Peyer's patch (tissue), 4 donors: ENCODE measurements at regions not wholly inside any gene's neighbourhood (a gene's known extent, or its start where the extent isn't known, plus 50 kb on each side); places are given as distances from the start of the nearest gene placed in this dataset.

Experiments used
- POLR2A ChIP-seq, 2 donors: fragments of 450-650 bp; IDR thresholded peaks; one replicate each; pipeline ENCODE4 v1.5.1; 2017; ENCODE audit warnings: antibody characterized with exemption in 2 of 2, mild to moderate bottlenecking in 2 of 2, moderate library complexity in 2 of 2
- TF ChIP-seq, protein P1 (sequence below), 6 experiments: fragments of 450-650 bp in 4 of 6; fragments of 200-600 bp in 2 of 6; sonication (generic) in 1 of 6; IDR thresholded peaks; one replicate each; pipeline ENCODE4 v1.5.1; 2017 to 2019; ENCODE audit warnings: antibody characterized with exemption in 6 of 6, mild to moderate bottlenecking in 3 of 6, moderate library complexity in 1 of 6

DNA sequence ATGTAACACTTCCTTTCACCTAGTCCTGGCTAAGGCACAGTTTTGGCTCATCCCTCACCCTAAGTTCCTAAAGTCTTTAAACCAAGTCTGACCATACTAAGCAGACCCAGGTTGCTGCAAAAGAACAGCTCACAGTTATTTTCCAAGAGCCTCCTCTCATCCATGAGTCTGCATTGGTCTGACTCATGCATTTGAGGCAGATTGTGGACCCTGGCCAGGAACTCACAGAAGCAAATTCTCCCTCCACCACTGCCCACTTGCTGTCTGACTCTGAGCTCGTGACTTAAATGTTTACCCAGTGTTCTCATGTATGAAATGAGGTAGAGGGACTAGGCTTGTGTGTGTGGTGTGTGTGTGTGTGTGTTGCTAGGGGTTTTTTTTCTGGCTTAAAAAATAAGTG lies 1272.8 kb downstream of the TYW1 start:
- TF ChIP-seq, protein P1, sequence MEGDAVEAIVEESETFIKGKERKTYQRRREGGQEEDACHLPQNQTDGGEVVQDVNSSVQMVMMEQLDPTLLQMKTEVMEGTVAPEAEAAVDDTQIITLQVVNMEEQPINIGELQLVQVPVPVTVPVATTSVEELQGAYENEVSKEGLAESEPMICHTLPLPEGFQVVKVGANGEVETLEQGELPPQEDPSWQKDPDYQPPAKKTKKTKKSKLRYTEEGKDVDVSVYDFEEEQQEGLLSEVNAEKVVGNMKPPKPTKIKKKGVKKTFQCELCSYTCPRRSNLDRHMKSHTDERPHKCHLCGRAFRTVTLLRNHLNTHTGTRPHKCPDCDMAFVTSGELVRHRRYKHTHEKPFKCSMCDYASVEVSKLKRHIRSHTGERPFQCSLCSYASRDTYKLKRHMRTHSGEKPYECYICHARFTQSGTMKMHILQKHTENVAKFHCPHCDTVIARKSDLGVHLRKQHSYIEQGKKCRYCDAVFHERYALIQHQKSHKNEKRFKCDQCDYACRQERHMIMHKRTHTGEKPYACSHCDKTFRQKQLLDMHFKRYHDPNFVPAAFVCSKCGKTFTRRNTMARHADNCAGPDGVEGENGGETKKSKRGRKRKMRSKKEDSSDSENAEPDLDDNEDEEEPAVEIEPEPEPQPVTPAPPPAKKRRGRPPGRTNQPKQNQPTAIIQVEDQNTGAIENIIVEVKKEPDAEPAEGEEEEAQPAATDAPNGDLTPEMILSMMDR (IDR thresholded peaks at IDR 0.05) = no peak
- no peak for TF ChIP-seq POLR2A (IDR thresholded peaks at IDR 0.05)
